T-cell (primary cell): ENCODE measurements at regions not wholly inside any gene's neighbourhood (a gene's known extent, or its start where the extent isn't known, plus 50 kb on each side); places are given as distances from the start of the nearest gene placed in this dataset.
"Not testable (repeated sequence)": the region's sequence is repeated elsewhere in the genome, so short reads cannot be mapped to it uniquely, and the experiment has no call there.

ENCODE experiments used
- ATAC-seq, 4 experiments: fragments of 200-7000 bp in 3 of 4; fragments of 150-1000 bp in 1 of 4; cut with Tn5 transposase; replicated peaks in 1 of 4; 1 replicate in 3 of 4; 2 replicates in 1 of 4; pipeline ENCODE4 v1.10.0; 2021; ENCODE audit warnings: moderate library complexity in 3 of 4, mild to moderate bottlenecking in 2 of 4, moderate number of reproducible peaks in 1 of 4
- CTCF ChIA-PET, 2 donors: fragments of 300-600 bp; sonication (Branson Sonifier 250); formaldehyde crosslinking; loops; one replicate each; lab custom pipeline; 2022; ENCODE audit warnings: antibody characterized with exemption in 2 of 2; lab: Charles Lee
- POLR2A ChIA-PET, 2 donors: fragments of 300-600 bp; sonication (Branson Sonifier 250); formaldehyde crosslinking; loops; one replicate each; lab custom pipeline; 2022; ENCODE audit warnings: antibody characterized with exemption in 2 of 2; lab: Charles Lee
- DNase-seq, 35 experiments: peaks; one replicate each; pipeline versions ENCODE4 v3.0.0 to v3.0.0-alpha.2; 2013 to 2023
- H3K27ac ChIP-seq: one replicate; pipeline ENCODE4 v1.5.1; 2013; ENCODE audit warnings: low read length
- H3K27me3 ChIP-seq, 2 experiments: replicated peaks in 1 of 2; 1 replicate in 1 of 2; 2 replicates in 1 of 2; pipeline versions ENCODE4 v1.6.1 to v1.7.0; 2013; ENCODE audit warnings: low read length in 1 of 2, mixed read lengths in 1 of 2; ENCODE audit not compliant: control insufficient read depth in 2 of 2, insufficient read depth in 2 of 2; ENCODE audit errors: extremely low read depth in 1 of 2
- H3K36me3 ChIP-seq, 2 donors: 1 replicate in 1 of 2; 2 replicates in 1 of 2; pipeline versions ENCODE4 v1.6.1 to v1.7.0; 2013; ENCODE audit warnings: low read length in 1 of 2; ENCODE audit not compliant: control insufficient read depth in 2 of 2, insufficient read depth in 1 of 2; ENCODE audit errors: extremely low read depth in 1 of 2
- H3K4me1 ChIP-seq, 2 experiments: 1 replicate in 1 of 2; 2 replicates in 1 of 2; pipeline versions ENCODE4 v1.6.1 to v1.7.0; 2013; ENCODE audit warnings: low read length in 2 of 2, mixed read lengths in 1 of 2; ENCODE audit not compliant: insufficient read depth in 2 of 2, control insufficient read depth in 1 of 2; ENCODE audit errors: extremely low read depth in 1 of 2
- H3K4me3 ChIP-seq, 2 donors: 1 replicate in 1 of 2; 2 replicates in 1 of 2; pipeline versions ENCODE4 v1.5.1 to v1.7.0; 2013; ENCODE audit warnings: mild to moderate bottlenecking in 2 of 2, low read length in 1 of 2, moderate library complexity in 1 of 2; ENCODE audit not compliant: control insufficient read depth in 1 of 2; ENCODE audit errors: extremely low read depth in 1 of 2
- H3K9me3 ChIP-seq: 2 replicates; pipeline ENCODE4 v1.7.0; 2013
- H3K27ac Mint-ChIP-seq, 2 donors: one replicate each; pipeline ENCODE4 v1.8.0; 2020 to 2021; ENCODE audit warnings: mild to moderate bottlenecking in 2 of 2, mixed read lengths in 2 of 2
- H3K27me3 Mint-ChIP-seq, 2 donors: one replicate each; pipeline ENCODE4 v1.8.0; 2021 to 2022; ENCODE audit warnings: mixed read lengths in 2 of 2
- H3K36me3 Mint-ChIP-seq: one replicate; pipeline ENCODE4 v1.8.0; 2021; ENCODE audit warnings: mixed read lengths
- H3K4me1 Mint-ChIP-seq, 3 donors: one replicate each; pipeline ENCODE4 v1.8.0; 2020 to 2022; ENCODE audit warnings: mixed read lengths in 3 of 3, mild to moderate bottlenecking in 1 of 3
- H3K4me3 Mint-ChIP-seq, 3 donors: one replicate each; pipeline ENCODE4 v1.8.0; 2020 to 2022; ENCODE audit warnings: mild to moderate bottlenecking in 3 of 3, mixed read lengths in 3 of 3, moderate library complexity in 3 of 3
- H3K9me3 Mint-ChIP-seq, 3 donors: one replicate each; pipeline ENCODE4 v1.8.0; 2020 to 2022; ENCODE audit warnings: mixed read lengths in 3 of 3
- WGBS: methylation state at CpG from one replicate; pipeline ENCODE4 v1.1.5; 2013; ENCODE audit warnings: missing lambda C conversion rate; ENCODE audit not compliant: insufficient coverage; 5-methylcytosine and 5-hydroxymethylcytosine counted together

GRCh38 chr9:7315116-7315515, 484.5 kb downstream of the DMAC1 start:
- POLR2A ChIA-PET, result no interaction called here
- no peak overlapping the region for H3K27ac Mint-ChIP-seq
- H3K36me3 Mint-ChIP-seq, result peaks cover 4% of the 10 kb centered on the region
- ATAC-seq, result no peak
- no peak for DNase-seq
- peaks cover 16 to 28% of the 10 kb centered on the region in 2 donors for H3K27me3 Mint-ChIP-seq
- H3K27me3 ChIP-seq, result peaks cover 0 to 9% of the 10 kb centered on the region in 2 experiments
- CTCF ChIA-PET, result no interaction called here
- 100% methylated on average over 1 of the region's 3 CpGs for WGBS
- no peaks in the 10 kb centered on the region for H3K4me1 ChIP-seq
- peaks cover 26 to 40% (median 29%) of the 10 kb centered on the region in 3 donors for H3K9me3 Mint-ChIP-seq
- no peak overlapping the region for H3K4me3 Mint-ChIP-seq
- H3K4me3 ChIP-seq, result no peak overlapping the region
- H3K9me3 ChIP-seq, result peaks cover 2% of the 10 kb centered on the region
- no peaks in the 10 kb centered on the region for H3K4me1 Mint-ChIP-seq
- no peak overlapping the region for H3K27ac ChIP-seq
- H3K36me3 ChIP-seq, result no peaks in the 10 kb centered on the region

- Mint-ChIP-seq H3K27me3 (peaks cover 10 to 22% of the 10 kb centered on the region in 2 donors), H3K9me3 (peaks cover 33 to 55% (median 34%) of the 10 kb centered on the region in 3 donors), H3K27ac (no peak overlapping the region), H3K4me3 (no peak overlapping the region), H3K36me3 (peaks cover 4% of the 10 kb centered on the region), H3K4me1 (no peaks in the 10 kb centered on the region)
- H3K4me1 ChIP-seq, result no peaks in the 10 kb centered on the region
- no peak overlapping the region for H3K4me3 ChIP-seq
- ATAC-seq (no peak), DNase-seq (no peak)
- H3K27ac ChIP-seq, result no peak overlapping the region
- H3K27me3 ChIP-seq, result peaks cover 0 to 9% of the 10 kb centered on the region in 2 experiments
- H3K9me3 ChIP-seq, result peaks cover 2% of the 10 kb centered on the region
- no CpG with 5 or more reads among the region's 1 CpG for WGBS
- ChIA-PET CTCF (no interaction called here), POLR2A (no interaction called here)
- H3K36me3 ChIP-seq, result no peaks in the 10 kb centered on the region
Measured at GRCh38 chr9:7313389-7313788, 486.2 kb downstream of the DMAC1 start.

- not testable (repeated sequence) for H3K36me3 Mint-ChIP-seq
Measured at GRCh38 chr9:7309051-7309450, 490.5 kb downstream of the DMAC1 start.

GRCh38 chr9:7305677-7306076, 493.9 kb downstream of the DMAC1 start:
- ChIA-PET POLR2A (no interaction called here), CTCF (no interaction called here)
- Mint-ChIP-seq H3K27ac (no peak overlapping the region), H3K9me3 (peaks cover 14 to 29% (median 22%) of the 10 kb centered on the region in 3 donors), H3K4me3 (no peak overlapping the region), H3K36me3 (no peaks in the 10 kb centered on the region), H3K4me1 (no peaks in the 10 kb centered on the region), H3K27me3 (peaks cover 16 to 22% of the 10 kb centered on the region in 2 donors)
- no peak for ATAC-seq
- no peak overlapping the region for H3K4me3 ChIP-seq
- H3K27me3 ChIP-seq, result no peaks in the 10 kb centered on the region
- H3K4me1 ChIP-seq, result no peaks in the 10 kb centered on the region
- H3K27ac ChIP-seq, result no peak overlapping the region
- no peak for DNase-seq
- H3K9me3 ChIP-seq, result no peaks in the 10 kb centered on the region
- no peaks in the 10 kb centered on the region for H3K36me3 ChIP-seq
- 100% methylated on average over 1 of the region's 3 CpGs for WGBS

More at GRCh38 chr9:7309051-7309450, 490.5 kb downstream of the DMAC1 start:
- H3K4me3 ChIP-seq, H3K9me3 ChIP-seq, H3K27ac Mint-ChIP-seq, ATAC-seq, CTCF ChIA-PET, H3K27me3 ChIP-seq, H3K36me3 ChIP-seq, H3K27ac ChIP-seq, DNase-seq, H3K4me3 Mint-ChIP-seq, H3K4me1 Mint-ChIP-seq, H3K4me1 ChIP-seq, POLR2A ChIA-PET: not testable (repeated sequence)
- 83% methylated on average over 1 of the region's 7 CpGs for WGBS
- peaks cover 12 to 15% of the 10 kb centered on the region in 2 donors for H3K27me3 Mint-ChIP-seq
- H3K9me3 Mint-ChIP-seq, result peaks cover 33 to 56% (median 43%) of the 10 kb centered on the region in 3 donors

GRCh38 chr9:7304627-7304995, 495.0 kb downstream of the DMAC1 start:
- H3K4me3 ChIP-seq, result no peak overlapping the region
- no peak for ATAC-seq
- peaks cover 16 to 22% of the 10 kb centered on the region in 2 donors for H3K27me3 Mint-ChIP-seq

GRCh38 chr9:7303907-7304626, 495.5 kb downstream of the DMAC1 start:
- Mint-ChIP-seq H3K36me3 (no peaks in the 10 kb centered on the region), H3K27me3 (peaks cover 16 to 22% of the 10 kb centered on the region in 2 donors), H3K4me1 (no peaks in the 10 kb centered on the region), H3K27ac (no peak overlapping the region), H3K4me3 (no peak overlapping the region), H3K9me3 (peaks cover 2 to 15% (median 14%) of the 10 kb centered on the region in 3 donors)
- DNase-seq, result no peak
- no peaks in the 10 kb centered on the region for H3K27me3 ChIP-seq
- no peaks in the 10 kb centered on the region for H3K4me1 ChIP-seq
- no peak overlapping the region for H3K27ac ChIP-seq
- POLR2A ChIA-PET, result interaction anchor here in 1 of 2 donors (0.6 kb wide), 1 partner anchor 20 kb away, joined by 10 read pairs; no protein-coding TSS in a partner anchor
- CTCF ChIA-PET, result no interaction called here
- WGBS, result 62% methylated on average over 6 of the region's 10 CpGs
- no peak for ATAC-seq
- H3K9me3 ChIP-seq, result no peaks in the 10 kb centered on the region
- no peak overlapping the region for H3K4me3 ChIP-seq
- no peaks in the 10 kb centered on the region for H3K36me3 ChIP-seq

More at GRCh38 chr9:7304627-7304995, 495.0 kb downstream of the DMAC1 start:
- no peaks in the 10 kb centered on the region for H3K4me1 ChIP-seq
- peaks cover 5 to 18% (median 14%) of the 10 kb centered on the region in 3 donors for H3K9me3 Mint-ChIP-seq
- no peak for DNase-seq
- H3K27ac Mint-ChIP-seq, result no peak overlapping the region
- no peaks in the 10 kb centered on the region for H3K36me3 Mint-ChIP-seq
- no CpG with 5 or more reads among the region's 5 CpGs for WGBS
- CTCF ChIA-PET, result no interaction called here
- H3K27ac ChIP-seq, result no peak overlapping the region
- no peaks in the 10 kb centered on the region for H3K9me3 ChIP-seq
- no peaks in the 10 kb centered on the region for H3K27me3 ChIP-seq
- no peaks in the 10 kb centered on the region for H3K4me1 Mint-ChIP-seq
- no peaks in the 10 kb centered on the region for H3K36me3 ChIP-seq
- POLR2A ChIA-PET, result interaction anchor here in 1 of 2 donors (0.6 kb wide), 1 partner anchor 19 kb away, joined by 10 read pairs; no protein-coding TSS in a partner anchor
- no peak overlapping the region for H3K4me3 Mint-ChIP-seq
